HG03442 (cell line): ENCODE measurements at regions not wholly inside any gene's neighbourhood (a gene's known extent, or its start where the extent isn't known, plus 50 kb on each side); places are given as distances from the start of the nearest gene placed in this dataset.
"Not testable (repeated sequence)": the region's sequence is repeated elsewhere in the genome, so short reads cannot be mapped to it uniquely, and the experiment has no call there.

Experiments used
- ATAC-seq: cut with Tn5 transposase; IDR thresholded peaks from one replicate; pipeline ENCODE4 v1.9.1; 2021; ENCODE audit warnings: mild to moderate bottlenecking, moderate library complexity; ENCODE audit not compliant: unreplicated experiment

GRCh38 chr18:56445422-56445821 lies 193.0 kb downstream of the TXNL1 start:
- no peak for ATAC-seq

- ATAC-seq = no peak
Measured at GRCh38 chr18:56444201-56444600, 194.2 kb downstream of the TXNL1 start.

- ATAC-seq = no peak
Measured at GRCh38 chr18:56443166-56443907, 195.1 kb downstream of the TXNL1 start.

GRCh38 chr18:56438480-56438879 lies 199.9 kb downstream of the TXNL1 start:
- ATAC-seq = not testable (repeated sequence)

- no peak for ATAC-seq
Measured at GRCh38 chr18:56436651-56437050, 201.7 kb downstream of the TXNL1 start.

GRCh38 chr18:56433919-56434318 lies 204.5 kb downstream of the TXNL1 start:
- ATAC-seq = no peak

- no peak for ATAC-seq
Measured at GRCh38 chr18:56431551-56431950, 206.8 kb downstream of the TXNL1 start.

- ATAC-seq = no peak
Measured at GRCh38 chr18:56423626-56424025, 214.8 kb downstream of the TXNL1 start.

GRCh38 chr18:56421647-56422046 lies 216.7 kb downstream of the TXNL1 start:
- ATAC-seq = no peak

- ATAC-seq = not testable (repeated sequence)
Measured at GRCh38 chr18:56420868-56421267, 217.5 kb downstream of the TXNL1 start.

GRCh38 chr18:56414357-56414756 lies 224.0 kb downstream of the TXNL1 start:
- ATAC-seq = no peak

GRCh38 chr18:56413862-56414261 lies 224.5 kb downstream of the TXNL1 start:
- ATAC-seq = no peak

GRCh38 chr18:56412951-56413350 lies 225.4 kb downstream of the TXNL1 start:
- no peak for ATAC-seq

GRCh38 chr18:56409736-56410135 lies 228.7 kb downstream of the TXNL1 start:
- ATAC-seq = no peak

GRCh38 chr18:56407646-56408180 lies 230.7 kb downstream of the TXNL1 start:
- ATAC-seq = no peak

- ATAC-seq = no peak
Measured at GRCh38 chr18:56402872-56403516, 235.4 kb downstream of the TXNL1 start.

- no peak for ATAC-seq
Measured at GRCh38 chr18:56393870-56394269, 244.5 kb downstream of the TXNL1 start.

- no peak for ATAC-seq
Measured at GRCh38 chr18:56391931-56392590, 246.3 kb downstream of the TXNL1 start.

- ATAC-seq = no peak
Measured at GRCh38 chr18:56390626-56391025, 247.8 kb downstream of the TXNL1 start.

- no peak for ATAC-seq
Measured at GRCh38 chr18:56389190-56389589, 249.2 kb downstream of the TXNL1 start.

GRCh38 chr18:56388571-56388970 lies 249.8 kb downstream of the TXNL1 start:
- ATAC-seq = no peak

- no peak for ATAC-seq
Measured at GRCh38 chr18:56386856-56387255, 251.5 kb downstream of the TXNL1 start.
